GM12878 (cell line): ENCODE measurements at regions not wholly inside any gene's neighbourhood (a gene's known extent, or its start where the extent isn't known, plus 50 kb on each side); places are given as distances from the start of the nearest gene placed in this dataset.

ENCODE experiments used
- CBX5 ChIP-seq: sonication (generic); IDR thresholded peaks from 2 replicates; pipeline ENCODE4 v1.6.1; 2016; ENCODE audit warnings: low read depth, moderate library complexity, mild to moderate bottlenecking, inconsistent platforms
- HCFC1 ChIP-seq: fragments of 150-350 bp; IDR thresholded peaks from 2 replicates; pipeline ENCODE4 v1.6.1; 2014; ENCODE audit warnings: low read length
- MTA2 ChIP-seq: fragments of 450-650 bp; IDR thresholded peaks from 2 replicates; pipeline ENCODE4 v1.6.1; 2016; ENCODE audit warnings: low read depth, mild to moderate bottlenecking, moderate library complexity
- PAX8 ChIP-seq: fragments of 450-650 bp; IDR thresholded peaks from 2 replicates; pipeline ENCODE4 v1.6.1; 2017; ENCODE audit warnings: mild to moderate bottlenecking, moderate library complexity
- RBBP5 ChIP-seq: fragments of 200-600 bp; sonication (generic); conservative IDR thresholded peaks from 2 replicates; pipeline ENCODE4 v1.6.1; 2016
- SMC3 ChIP-seq: IDR thresholded peaks from 2 replicates; pipeline ENCODE4 v1.6.1; 2011; ENCODE audit warnings: low read length, improper control_type of control experiment, borderline replicate concordance
- TARDBP ChIP-seq: IDR thresholded peaks from 2 replicates; pipeline ENCODE4 v1.6.1; 2016; ENCODE audit warnings: borderline replicate concordance
- TBL1XR1 ChIP-seq: IDR thresholded peaks from 2 replicates; pipeline ENCODE4 v1.6.1; 2012; ENCODE audit warnings: low read depth, low read length, improper control_type of control experiment
- ZNF217 ChIP-seq: fragments of 450-650 bp; IDR thresholded peaks from 2 replicates; pipeline ENCODE4 v1.6.1; 2017; ENCODE audit warnings: antibody characterized with exemption, mild to moderate bottlenecking
- TF ChIP-seq, protein P1 (sequence below): fragments of 450-650 bp; IDR thresholded peaks from 2 replicates; pipeline ENCODE4 v1.6.1; 2017; ENCODE audit warnings: antibody characterized with exemption, mild to moderate bottlenecking, moderate library complexity
- TF ChIP-seq, protein P2 (sequence below): fragments of 450-650 bp; formaldehyde crosslinking; IDR thresholded peaks from 2 replicates; pipeline ENCODE4 v1.4.0; 2022; ENCODE audit warnings: mild to moderate bottlenecking, moderate library complexity
- TF ChIP-seq, protein P3 (sequence below): fragments of 450-650 bp; IDR thresholded peaks from 2 replicates; pipeline ENCODE4 v1.6.1; 2018; ENCODE audit warnings: mild to moderate bottlenecking, low read depth, moderate library complexity; ENCODE audit not compliant: partially characterized antibody
- TF ChIP-seq, protein P4 (sequence below): fragments of 450-650 bp; IDR thresholded peaks from 2 replicates; pipeline ENCODE4 v1.6.1; 2014; ENCODE audit warnings: mild to moderate bottlenecking

DNA sequence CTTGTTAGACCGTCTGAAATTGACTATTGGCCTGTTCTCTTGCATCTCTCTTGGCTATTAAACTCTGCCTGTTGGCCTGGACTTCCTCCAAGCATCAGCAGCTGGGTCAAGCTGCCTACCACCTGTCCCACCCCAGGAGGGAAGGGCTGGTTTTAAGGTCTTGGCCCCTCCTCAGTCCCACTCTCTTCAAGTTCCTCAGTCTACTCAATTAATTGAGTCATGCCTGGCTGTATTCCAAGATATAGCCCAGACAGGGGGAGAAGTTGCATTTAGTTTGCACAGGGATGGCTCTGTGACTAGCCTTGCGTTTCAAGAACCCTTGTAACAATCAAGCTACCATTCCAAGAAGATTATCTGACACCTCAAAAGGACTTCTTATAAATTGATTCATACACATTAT, 113.8 kb upstream of the GLI3 start (continued):
- no peak for TF ChIP-seq SMC3
- no peak for TF ChIP-seq ZNF217
- TF ChIP-seq CBX5 = no peak
- TF ChIP-seq, protein P1, sequence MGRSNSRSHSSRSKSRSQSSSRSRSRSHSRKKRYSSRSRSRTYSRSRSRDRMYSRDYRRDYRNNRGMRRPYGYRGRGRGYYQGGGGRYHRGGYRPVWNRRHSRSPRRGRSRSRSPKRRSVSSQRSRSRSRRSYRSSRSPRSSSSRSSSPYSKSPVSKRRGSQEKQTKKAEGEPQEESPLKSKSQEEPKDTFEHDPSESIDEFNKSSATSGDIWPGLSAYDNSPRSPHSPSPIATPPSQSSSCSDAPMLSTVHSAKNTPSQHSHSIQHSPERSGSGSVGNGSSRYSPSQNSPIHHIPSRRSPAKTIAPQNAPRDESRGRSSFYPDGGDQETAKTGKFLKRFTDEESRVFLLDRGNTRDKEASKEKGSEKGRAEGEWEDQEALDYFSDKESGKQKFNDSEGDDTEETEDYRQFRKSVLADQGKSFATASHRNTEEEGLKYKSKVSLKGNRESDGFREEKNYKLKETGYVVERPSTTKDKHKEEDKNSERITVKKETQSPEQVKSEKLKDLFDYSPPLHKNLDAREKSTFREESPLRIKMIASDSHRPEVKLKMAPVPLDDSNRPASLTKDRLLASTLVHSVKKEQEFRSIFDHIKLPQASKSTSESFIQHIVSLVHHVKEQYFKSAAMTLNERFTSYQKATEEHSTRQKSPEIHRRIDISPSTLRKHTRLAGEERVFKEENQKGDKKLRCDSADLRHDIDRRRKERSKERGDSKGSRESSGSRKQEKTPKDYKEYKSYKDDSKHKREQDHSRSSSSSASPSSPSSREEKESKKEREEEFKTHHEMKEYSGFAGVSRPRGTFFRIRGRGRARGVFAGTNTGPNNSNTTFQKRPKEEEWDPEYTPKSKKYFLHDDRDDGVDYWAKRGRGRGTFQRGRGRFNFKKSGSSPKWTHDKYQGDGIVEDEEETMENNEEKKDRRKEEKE = no peak
- TF ChIP-seq, protein P2, sequence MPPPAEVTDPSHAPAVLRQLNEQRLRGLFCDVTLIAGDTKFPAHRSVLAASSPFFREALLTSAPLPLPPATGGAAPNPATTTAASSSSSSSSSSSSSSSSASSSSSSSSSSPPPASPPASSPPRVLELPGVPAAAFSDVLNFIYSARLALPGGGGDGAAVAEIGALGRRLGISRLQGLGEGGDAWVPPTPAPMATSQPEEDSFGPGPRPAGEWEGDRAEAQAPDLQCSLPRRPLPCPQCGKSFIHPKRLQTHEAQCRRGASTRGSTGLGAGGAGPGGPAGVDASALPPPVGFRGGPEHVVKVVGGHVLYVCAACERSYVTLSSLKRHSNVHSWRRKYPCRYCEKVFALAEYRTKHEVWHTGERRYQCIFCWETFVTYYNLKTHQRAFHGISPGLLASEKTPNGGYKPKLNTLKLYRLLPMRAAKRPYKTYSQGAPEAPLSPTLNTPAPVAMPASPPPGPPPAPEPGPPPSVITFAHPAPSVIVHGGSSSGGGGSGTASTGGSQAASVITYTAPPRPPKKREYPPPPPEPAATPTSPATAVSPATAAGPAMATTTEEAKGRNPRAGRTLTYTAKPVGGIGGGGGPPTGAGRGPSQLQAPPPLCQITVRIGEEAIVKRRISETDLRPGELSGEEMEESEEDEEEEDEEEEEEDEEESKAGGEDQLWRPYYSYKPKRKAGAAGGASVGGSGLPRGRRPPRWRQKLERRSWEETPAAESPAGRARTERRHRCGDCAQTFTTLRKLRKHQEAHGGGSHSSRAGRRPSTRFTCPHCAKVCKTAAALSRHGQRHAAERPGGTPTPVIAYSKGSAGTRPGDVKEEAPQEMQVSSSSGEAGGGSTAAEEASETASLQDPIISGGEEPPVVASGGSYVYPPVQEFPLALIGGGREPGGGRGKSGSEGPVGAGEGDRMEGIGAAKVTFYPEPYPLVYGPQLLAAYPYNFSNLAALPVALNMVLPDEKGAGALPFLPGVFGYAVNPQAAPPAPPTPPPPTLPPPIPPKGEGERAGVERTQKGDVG (CRISPR knock-in tag) = no peak
- TF ChIP-seq MTA2 = no peak
- TF ChIP-seq TARDBP = no peak
- no peak for TF ChIP-seq TBL1XR1
- no peak for TF ChIP-seq RBBP5
- TF ChIP-seq, protein P3, sequence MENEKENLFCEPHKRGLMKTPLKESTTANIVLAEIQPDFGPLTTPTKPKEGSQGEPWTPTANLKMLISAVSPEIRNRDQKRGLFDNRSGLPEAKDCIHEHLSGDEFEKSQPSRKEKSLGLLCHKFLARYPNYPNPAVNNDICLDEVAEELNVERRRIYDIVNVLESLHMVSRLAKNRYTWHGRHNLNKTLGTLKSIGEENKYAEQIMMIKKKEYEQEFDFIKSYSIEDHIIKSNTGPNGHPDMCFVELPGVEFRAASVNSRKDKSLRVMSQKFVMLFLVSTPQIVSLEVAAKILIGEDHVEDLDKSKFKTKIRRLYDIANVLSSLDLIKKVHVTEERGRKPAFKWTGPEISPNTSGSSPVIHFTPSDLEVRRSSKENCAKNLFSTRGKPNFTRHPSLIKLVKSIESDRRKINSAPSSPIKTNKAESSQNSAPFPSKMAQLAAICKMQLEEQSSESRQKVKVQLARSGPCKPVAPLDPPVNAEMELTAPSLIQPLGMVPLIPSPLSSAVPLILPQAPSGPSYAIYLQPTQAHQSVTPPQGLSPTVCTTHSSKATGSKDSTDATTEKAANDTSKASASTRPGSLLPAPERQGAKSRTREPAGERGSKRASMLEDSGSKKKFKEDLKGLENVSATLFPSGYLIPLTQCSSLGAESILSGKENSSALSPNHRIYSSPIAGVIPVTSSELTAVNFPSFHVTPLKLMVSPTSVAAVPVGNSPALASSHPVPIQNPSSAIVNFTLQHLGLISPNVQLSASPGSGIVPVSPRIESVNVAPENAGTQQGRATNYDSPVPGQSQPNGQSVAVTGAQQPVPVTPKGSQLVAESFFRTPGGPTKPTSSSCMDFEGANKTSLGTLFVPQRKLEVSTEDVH = no peak
- TF ChIP-seq HCFC1 = no peak
- TF ChIP-seq, protein P4, sequence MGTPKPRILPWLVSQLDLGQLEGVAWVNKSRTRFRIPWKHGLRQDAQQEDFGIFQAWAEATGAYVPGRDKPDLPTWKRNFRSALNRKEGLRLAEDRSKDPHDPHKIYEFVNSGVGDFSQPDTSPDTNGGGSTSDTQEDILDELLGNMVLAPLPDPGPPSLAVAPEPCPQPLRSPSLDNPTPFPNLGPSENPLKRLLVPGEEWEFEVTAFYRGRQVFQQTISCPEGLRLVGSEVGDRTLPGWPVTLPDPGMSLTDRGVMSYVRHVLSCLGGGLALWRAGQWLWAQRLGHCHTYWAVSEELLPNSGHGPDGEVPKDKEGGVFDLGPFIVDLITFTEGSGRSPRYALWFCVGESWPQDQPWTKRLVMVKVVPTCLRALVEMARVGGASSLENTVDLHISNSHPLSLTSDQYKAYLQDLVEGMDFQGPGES = no peak
- no peak for TF ChIP-seq PAX8
